ENCODE measurements at regions not wholly inside any gene's neighbourhood (a gene's known extent, or its start where the extent isn't known, plus 50 kb on each side); places are given as distances from the start of the nearest gene placed in this dataset.

- Histone ChIP-seq H3K9me3 (ENCODE audit: control insufficient read depth, low read length) (no peaks in the 10 kb centered on the region), H3K27ac (ENCODE audit: insufficient read depth, low read length, poor library complexity, severe bottlenecking) (no peak overlapping the region), H3K4me3 (ENCODE audit: insufficient read depth, low read depth, low read length, poor library complexity, severe bottlenecking) (no peak overlapping the region), H3K4me1 (ENCODE audit: control insufficient read depth, insufficient read depth, low read length, poor library complexity, severe bottlenecking) (no peaks in the 10 kb centered on the region), H3K36me3 (ENCODE audit: control insufficient read depth, insufficient read depth, low read length) (no peaks in the 10 kb centered on the region), H3K27me3 (replicated peaks; ENCODE audit: control insufficient read depth, insufficient read depth, low read length, poor library complexity, severe bottlenecking) (no peaks in the 10 kb centered on the region)
- DNase-seq: no peak
Measured at GRCh38 chrX:39497702-39498265, 600.0 kb downstream of the BCOR start.

- Histone ChIP-seq H3K27me3 (replicated peaks; ENCODE audit: control insufficient read depth, insufficient read depth, low read length, poor library complexity, severe bottlenecking) (no peaks in the 10 kb centered on the region), H3K36me3 (ENCODE audit: control insufficient read depth, insufficient read depth, low read length) (no peaks in the 10 kb centered on the region), H3K4me1 (ENCODE audit: control insufficient read depth, insufficient read depth, low read length, poor library complexity, severe bottlenecking) (no peaks in the 10 kb centered on the region), H3K9me3 (ENCODE audit: control insufficient read depth, low read length) (no peaks in the 10 kb centered on the region), H3K27ac (ENCODE audit: insufficient read depth, low read length, poor library complexity, severe bottlenecking) (no peak overlapping the region), H3K4me3 (ENCODE audit: insufficient read depth, low read depth, low read length, poor library complexity, severe bottlenecking) (no peak overlapping the region)
- no peak for DNase-seq
Measured at GRCh38 chrX:39499996-39500395, 597.8 kb downstream of the BCOR start.

GRCh38 chrX:39501822-39502221 is 595.9 kb downstream of the BCOR start:
- no peaks in the 10 kb centered on the region for H3K4me1 ChIP-seq (ENCODE audit: control insufficient read depth, insufficient read depth, low read length, poor library complexity, severe bottlenecking)
- H3K27ac ChIP-seq (ENCODE audit: insufficient read depth, low read length, poor library complexity, severe bottlenecking): no peak overlapping the region
- H3K27me3 ChIP-seq (replicated peaks; ENCODE audit: control insufficient read depth, insufficient read depth, low read length, poor library complexity, severe bottlenecking): no peaks in the 10 kb centered on the region
- H3K4me3 ChIP-seq (ENCODE audit: insufficient read depth, low read depth, low read length, poor library complexity, severe bottlenecking): no peak overlapping the region
- H3K9me3 ChIP-seq (ENCODE audit: control insufficient read depth, low read length): no peaks in the 10 kb centered on the region
- H3K36me3 ChIP-seq (ENCODE audit: control insufficient read depth, insufficient read depth, low read length): no peaks in the 10 kb centered on the region
- no peak for DNase-seq

GRCh38 chrX:39502486-39502885 is 595.3 kb downstream of the BCOR start:
- no peaks in the 10 kb centered on the region for H3K9me3 ChIP-seq (ENCODE audit: control insufficient read depth, low read length)
- H3K36me3 ChIP-seq (ENCODE audit: control insufficient read depth, insufficient read depth, low read length): no peaks in the 10 kb centered on the region
- DNase-seq: no peak
- no peaks in the 10 kb centered on the region for H3K27me3 ChIP-seq (replicated peaks; ENCODE audit: control insufficient read depth, insufficient read depth, low read length, poor library complexity, severe bottlenecking)
- H3K4me3 ChIP-seq (ENCODE audit: insufficient read depth, low read depth, low read length, poor library complexity, severe bottlenecking): no peak overlapping the region
- H3K4me1 ChIP-seq (ENCODE audit: control insufficient read depth, insufficient read depth, low read length, poor library complexity, severe bottlenecking): no peaks in the 10 kb centered on the region
- H3K27ac ChIP-seq (ENCODE audit: insufficient read depth, low read length, poor library complexity, severe bottlenecking): no peak overlapping the region

- H3K9me3 ChIP-seq (ENCODE audit: control insufficient read depth, low read length): no peaks in the 10 kb centered on the region
- no peaks in the 10 kb centered on the region for H3K4me1 ChIP-seq (ENCODE audit: control insufficient read depth, insufficient read depth, low read length, poor library complexity, severe bottlenecking)
- no peaks in the 10 kb centered on the region for H3K27me3 ChIP-seq (replicated peaks; ENCODE audit: control insufficient read depth, insufficient read depth, low read length, poor library complexity, severe bottlenecking)
- no peak overlapping the region for H3K27ac ChIP-seq (ENCODE audit: insufficient read depth, low read length, poor library complexity, severe bottlenecking)
- no peak for DNase-seq
- no peaks in the 10 kb centered on the region for H3K36me3 ChIP-seq (ENCODE audit: control insufficient read depth, insufficient read depth, low read length)
- H3K4me3 ChIP-seq (ENCODE audit: insufficient read depth, low read depth, low read length, poor library complexity, severe bottlenecking): no peak overlapping the region
Measured at GRCh38 chrX:39504227-39504626, 593.5 kb downstream of the BCOR start.

- no peaks in the 10 kb centered on the region for H3K4me1 ChIP-seq (ENCODE audit: control insufficient read depth, insufficient read depth, low read length, poor library complexity, severe bottlenecking)
- H3K27me3 ChIP-seq (replicated peaks; ENCODE audit: control insufficient read depth, insufficient read depth, low read length, poor library complexity, severe bottlenecking): no peaks in the 10 kb centered on the region
- H3K4me3 ChIP-seq (ENCODE audit: insufficient read depth, low read depth, low read length, poor library complexity, severe bottlenecking): no peak overlapping the region
- H3K27ac ChIP-seq (ENCODE audit: insufficient read depth, low read length, poor library complexity, severe bottlenecking): no peak overlapping the region
- H3K36me3 ChIP-seq (ENCODE audit: control insufficient read depth, insufficient read depth, low read length): no peaks in the 10 kb centered on the region
- no peaks in the 10 kb centered on the region for H3K9me3 ChIP-seq (ENCODE audit: control insufficient read depth, low read length)
- no peak for DNase-seq
Measured at GRCh38 chrX:39504850-39505259, 592.9 kb downstream of the BCOR start.

GRCh38 chrX:39506131-39506530 is 591.6 kb downstream of the BCOR start:
- DNase-seq: no peak
- Histone ChIP-seq H3K27ac (ENCODE audit: insufficient read depth, low read length, poor library complexity, severe bottlenecking) (no peak overlapping the region), H3K9me3 (ENCODE audit: control insufficient read depth, low read length) (no peaks in the 10 kb centered on the region), H3K4me1 (ENCODE audit: control insufficient read depth, insufficient read depth, low read length, poor library complexity, severe bottlenecking) (no peaks in the 10 kb centered on the region), H3K36me3 (ENCODE audit: control insufficient read depth, insufficient read depth, low read length) (no peaks in the 10 kb centered on the region), H3K4me3 (ENCODE audit: insufficient read depth, low read depth, low read length, poor library complexity, severe bottlenecking) (no peak overlapping the region), H3K27me3 (replicated peaks; ENCODE audit: control insufficient read depth, insufficient read depth, low read length, poor library complexity, severe bottlenecking) (no peaks in the 10 kb centered on the region)

- Histone ChIP-seq H3K27ac (ENCODE audit: insufficient read depth, low read length, poor library complexity, severe bottlenecking) (no peak overlapping the region), H3K4me1 (ENCODE audit: control insufficient read depth, insufficient read depth, low read length, poor library complexity, severe bottlenecking) (no peaks in the 10 kb centered on the region), H3K4me3 (ENCODE audit: insufficient read depth, low read depth, low read length, poor library complexity, severe bottlenecking) (no peak overlapping the region), H3K27me3 (replicated peaks; ENCODE audit: control insufficient read depth, insufficient read depth, low read length, poor library complexity, severe bottlenecking) (no peaks in the 10 kb centered on the region), H3K36me3 (ENCODE audit: control insufficient read depth, insufficient read depth, low read length) (no peaks in the 10 kb centered on the region), H3K9me3 (ENCODE audit: control insufficient read depth, low read length) (no peaks in the 10 kb centered on the region)
- DNase-seq: no peak
Measured at GRCh38 chrX:39507034-39507433, 590.7 kb downstream of the BCOR start.

GRCh38 chrX:39507617-39508299 is 590.0 kb downstream of the BCOR start:
- Histone ChIP-seq H3K27ac (ENCODE audit: insufficient read depth, low read length, poor library complexity, severe bottlenecking) (no peak overlapping the region), H3K4me3 (ENCODE audit: insufficient read depth, low read depth, low read length, poor library complexity, severe bottlenecking) (no peak overlapping the region), H3K4me1 (ENCODE audit: control insufficient read depth, insufficient read depth, low read length, poor library complexity, severe bottlenecking) (no peaks in the 10 kb centered on the region), H3K9me3 (ENCODE audit: control insufficient read depth, low read length) (no peaks in the 10 kb centered on the region), H3K27me3 (replicated peaks; ENCODE audit: control insufficient read depth, insufficient read depth, low read length, poor library complexity, severe bottlenecking) (no peaks in the 10 kb centered on the region), H3K36me3 (ENCODE audit: control insufficient read depth, insufficient read depth, low read length) (no peaks in the 10 kb centered on the region)
- DNase-seq: no peak

GRCh38 chrX:39508300-39508692 is 589.5 kb downstream of the BCOR start:
- H3K4me3 ChIP-seq (ENCODE audit: insufficient read depth, low read depth, low read length, poor library complexity, severe bottlenecking): no peak overlapping the region
- no peak overlapping the region for H3K27ac ChIP-seq (ENCODE audit: insufficient read depth, low read length, poor library complexity, severe bottlenecking)
- no peaks in the 10 kb centered on the region for H3K4me1 ChIP-seq (ENCODE audit: control insufficient read depth, insufficient read depth, low read length, poor library complexity, severe bottlenecking)
- DNase-seq: no peak
- no peaks in the 10 kb centered on the region for H3K9me3 ChIP-seq (ENCODE audit: control insufficient read depth, low read length)
- H3K27me3 ChIP-seq (replicated peaks; ENCODE audit: control insufficient read depth, insufficient read depth, low read length, poor library complexity, severe bottlenecking): no peaks in the 10 kb centered on the region
- no peaks in the 10 kb centered on the region for H3K36me3 ChIP-seq (ENCODE audit: control insufficient read depth, insufficient read depth, low read length)
